ENCODE measurements at regions not wholly inside any gene's neighbourhood (a gene's known extent, or its start where the extent isn't known, plus 50 kb on each side); places are given as distances from the start of the nearest gene placed in this dataset.

DNA sequence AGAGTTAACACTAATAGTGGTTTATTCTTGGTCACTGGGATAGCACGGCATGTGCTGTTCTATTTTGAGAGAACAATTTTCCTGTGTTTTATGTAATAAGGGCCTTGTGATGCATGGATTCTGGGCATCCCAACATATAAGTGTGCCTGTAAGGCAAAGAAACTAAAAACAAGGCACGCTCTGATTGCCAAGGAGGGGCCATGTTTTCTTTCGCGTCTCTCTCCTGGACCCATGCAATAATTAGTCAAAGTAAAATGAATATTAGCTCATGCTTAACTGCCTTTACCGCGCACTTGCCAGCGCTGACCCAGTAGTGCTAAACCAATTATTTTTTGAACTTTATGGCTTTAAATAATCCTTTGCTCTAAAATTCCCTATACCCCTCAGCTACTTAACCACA, 140.9 kb downstream of the PSAT1 start:
- no TSS peak for BruUV-seq (replicated peaks)
- Histone ChIP-seq H3K9me3 (replicated peaks; ENCODE audit: control insufficient read depth, insufficient read depth, low read length) (no peaks in the 10 kb centered on the region), H2AFZ (ENCODE audit: low read depth, low read length) (no peak overlapping the region), H3K36me3 (ENCODE audit: control insufficient read depth in 2 of 2, extremely low read depth in 1 of 2, insufficient read depth in 2 of 2, low read length in 2 of 2) (no peaks in the 10 kb centered on the region), H4K20me1 (replicated peaks; ENCODE audit: control insufficient read depth, extremely low read depth, insufficient read depth, low read length) (no peaks in the 10 kb centered on the region), H3K4me3 (replicated peaks in 1 of 3; ENCODE audit: insufficient read depth in 1 of 3, low read depth in 1 of 3, low read length in 3 of 3) (no peak overlapping the region), H3K9ac (replicated peaks; ENCODE audit: extremely low read depth, insufficient read depth, low read length) (no peak overlapping the region), H3K9me1 (replicated peaks; ENCODE audit: control insufficient read depth, extremely low read depth, insufficient read depth, low read length) (no peaks in the 10 kb centered on the region), H3K4me2 (ENCODE audit: insufficient read depth, low read length) (no peak overlapping the region), H3K4me1 (ENCODE audit: control insufficient read depth, extremely low read depth, insufficient read depth, low read length) (no peaks in the 10 kb centered on the region), H3K79me2 (ENCODE audit: control insufficient read depth, insufficient read depth, low read length) (no peaks in the 10 kb centered on the region), H3K27ac (ENCODE audit: insufficient read depth, low read depth, low read length) (no peak overlapping the region), H3K27me3 (ENCODE audit: control insufficient read depth in 2 of 2, insufficient read depth in 2 of 2, low read length in 2 of 2) (peaks cover 5 to 18% of the 10 kb centered on the region in 2 experiments)
- TF ChIP-seq MYC (IDR thresholded peaks at IDR 0.05; ENCODE audit: low read depth, low read length) (no peak), GATA2 (IDR thresholded peaks at IDR 0.05; ENCODE audit: insufficient read depth, insufficient read length, low read depth, low read length) (no peak), EZH2 (IDR thresholded peaks at IDR 0.05; ENCODE audit: borderline replicate concordance, low read depth, low read length, severe bottlenecking) (no peak), FOS (IDR thresholded peaks at IDR 0.05; ENCODE audit: borderline replicate concordance, insufficient read depth, low read length) (no peak), POLR2AphosphoS5 (IDR thresholded peaks at IDR 0.05; ENCODE audit: insufficient read depth, low read depth, low read length) (no peak), POLR2A (IDR thresholded peaks at IDR 0.05; ENCODE audit: low read depth, low read length) (no peak), JUN (IDR thresholded peaks at IDR 0.05; ENCODE audit: borderline replicate concordance, insufficient read depth, insufficient read length, low read depth) (no peak)
- TF ChIP-seq, protein P1, sequence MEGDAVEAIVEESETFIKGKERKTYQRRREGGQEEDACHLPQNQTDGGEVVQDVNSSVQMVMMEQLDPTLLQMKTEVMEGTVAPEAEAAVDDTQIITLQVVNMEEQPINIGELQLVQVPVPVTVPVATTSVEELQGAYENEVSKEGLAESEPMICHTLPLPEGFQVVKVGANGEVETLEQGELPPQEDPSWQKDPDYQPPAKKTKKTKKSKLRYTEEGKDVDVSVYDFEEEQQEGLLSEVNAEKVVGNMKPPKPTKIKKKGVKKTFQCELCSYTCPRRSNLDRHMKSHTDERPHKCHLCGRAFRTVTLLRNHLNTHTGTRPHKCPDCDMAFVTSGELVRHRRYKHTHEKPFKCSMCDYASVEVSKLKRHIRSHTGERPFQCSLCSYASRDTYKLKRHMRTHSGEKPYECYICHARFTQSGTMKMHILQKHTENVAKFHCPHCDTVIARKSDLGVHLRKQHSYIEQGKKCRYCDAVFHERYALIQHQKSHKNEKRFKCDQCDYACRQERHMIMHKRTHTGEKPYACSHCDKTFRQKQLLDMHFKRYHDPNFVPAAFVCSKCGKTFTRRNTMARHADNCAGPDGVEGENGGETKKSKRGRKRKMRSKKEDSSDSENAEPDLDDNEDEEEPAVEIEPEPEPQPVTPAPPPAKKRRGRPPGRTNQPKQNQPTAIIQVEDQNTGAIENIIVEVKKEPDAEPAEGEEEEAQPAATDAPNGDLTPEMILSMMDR (IDR thresholded peaks at IDR 0.05; ENCODE audit: extremely low read depth in 1 of 2, insufficient read depth in 1 of 2, low read depth in 1 of 2, low read length in 2 of 2): no peak
- TF ChIP-seq, protein P2, sequence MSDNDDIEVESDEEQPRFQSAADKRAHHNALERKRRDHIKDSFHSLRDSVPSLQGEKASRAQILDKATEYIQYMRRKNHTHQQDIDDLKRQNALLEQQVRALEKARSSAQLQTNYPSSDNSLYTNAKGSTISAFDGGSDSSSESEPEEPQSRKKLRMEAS (IDR thresholded peaks at IDR 0.05; ENCODE audit: insufficient read depth, insufficient read length): no peak
- ChIA-PET POLR2A (no interaction called here), CTCF (interaction anchor here (0.7 to 2.7 kb wide), 4 partner anchors 11 to 692 kb away, joined by 3 to 15 read pairs (median 4); no protein-coding TSS in a partner anchor)
- intact Hi-C loops (cut with micrococcal nuclease): loop anchor here (2.0 kb wide), 2 partner anchors 697 to 1517 kb away; no protein-coding TSS in a partner anchor
- no peak for DNase-seq (ENCODE audit: low read depth, low spot score)
- dilution Hi-C loops (cut with MboI; ENCODE audit: extremely low pct_ligation_motif_present, low sequenced_read_pairs): no loop called here
- no peak for FAIRE-seq
